Activated CD4-positive, alpha-beta T cell treated with anti-CD3 and anti-CD28 coated beads for 36 hours (primary cell): ENCODE measurements at regions not wholly inside any gene's neighbourhood (a gene's known extent, or its start where the extent isn't known, plus 50 kb on each side); places are given as distances from the start of the nearest gene placed in this dataset.
"Not testable (repeated sequence)": the region's sequence is repeated elsewhere in the genome, so short reads cannot be mapped to it uniquely, and the experiment has no call there.

Source experiments
- ATAC-seq: fragments of 200-7000 bp; cut with Tn5 transposase; one replicate; pipeline ENCODE4 v1.10.0; 2021; ENCODE audit warnings: mild to moderate bottlenecking, moderate library complexity
- CTCF ChIA-PET: fragments of 350-600 bp; sonication (Branson Sonifier 250); formaldehyde crosslinking; loops from one replicate; lab custom pipeline; 2021; ENCODE audit warnings: antibody characterized with exemption; lab: Charles Lee
- POLR2A ChIA-PET: fragments of 350-600 bp; sonication (Branson Sonifier 250); formaldehyde crosslinking; loops from one replicate; lab custom pipeline; 2021; ENCODE audit warnings: antibody characterized with exemption, inconsistent platforms; lab: Charles Lee
- DNase-seq: peaks from one replicate; pipeline ENCODE4 v3.0.0-alpha.2; 2020
- H3K27ac Mint-ChIP-seq: one replicate; pipeline ENCODE4 v1.8.0; 2021; ENCODE audit warnings: mixed read lengths
- H3K27me3 Mint-ChIP-seq: one replicate; pipeline ENCODE4 v1.8.0; 2021; ENCODE audit warnings: mixed read lengths
- H3K36me3 Mint-ChIP-seq: one replicate; pipeline ENCODE4 v1.8.0; 2021; ENCODE audit warnings: low read depth, mixed read lengths
- H3K4me1 Mint-ChIP-seq: one replicate; pipeline ENCODE4 v1.8.0; 2021; ENCODE audit warnings: mixed read lengths
- H3K4me3 Mint-ChIP-seq: one replicate; pipeline ENCODE4 v1.8.0; 2021; ENCODE audit warnings: mild to moderate bottlenecking, moderate library complexity, mixed read lengths
- H3K9me3 Mint-ChIP-seq: one replicate; pipeline ENCODE4 v1.8.0; 2021; ENCODE audit warnings: low read depth, mixed read lengths
- intact Hi-C, 2 experiments: fragments of 100-400 bp; cut with DNase I in 1 of 2; cut with micrococcal nuclease in 1 of 2; formaldehyde crosslinking; loops; one replicate each; pipeline versions ENCODE4 v1.14.2 to v1.15.1; 2022 to 2024; cut with DNase I, micrococcal nuclease

DNA sequence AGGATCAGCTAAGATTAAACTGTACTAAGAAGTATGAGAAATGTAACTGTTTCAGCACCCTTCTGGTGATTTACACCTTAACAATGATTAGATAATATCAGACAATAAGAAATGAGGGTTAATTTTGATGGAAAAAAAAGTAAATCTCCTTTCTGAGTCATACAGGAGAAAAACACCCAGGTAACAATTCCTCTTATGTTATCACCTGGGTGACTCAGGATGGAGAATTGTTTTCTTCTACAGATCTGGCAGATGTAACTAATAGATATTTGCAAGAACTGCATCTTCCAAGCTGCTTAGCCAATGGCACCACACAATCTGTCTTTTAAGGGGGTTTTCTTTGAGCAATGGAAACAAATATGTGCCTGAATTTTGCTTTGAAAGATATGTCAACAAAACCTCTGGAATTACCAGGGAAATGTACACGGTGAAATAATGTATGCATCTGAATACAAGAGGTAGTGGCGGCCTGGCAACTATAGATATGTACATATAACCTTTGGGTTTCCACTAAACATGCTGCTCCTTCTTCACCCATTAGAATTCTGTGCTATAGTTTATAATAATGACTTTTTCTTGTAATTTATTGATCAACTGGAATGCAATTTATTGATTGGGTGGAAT lies 407.9 kb downstream of the CPS1 start:
- DNase-seq, result no peak
- H3K27ac Mint-ChIP-seq, result no peak overlapping the region
- H3K27me3 Mint-ChIP-seq, result no peaks in the 10 kb centered on the region
- intact Hi-C loops, result no loop called here
- ChIA-PET CTCF (no interaction called here), POLR2A (no interaction called here)
- no peaks in the 10 kb centered on the region for H3K36me3 Mint-ChIP-seq
- H3K4me3 Mint-ChIP-seq, result no peak overlapping the region
- no peaks in the 10 kb centered on the region for H3K9me3 Mint-ChIP-seq
- no peaks in the 10 kb centered on the region for H3K4me1 Mint-ChIP-seq
- ATAC-seq, result no peak

GRCh38 chr2:210965472-210965871 lies 409.1 kb downstream of the CPS1 start:
- ChIA-PET CTCF (no interaction called here), POLR2A (no interaction called here)
- Mint-ChIP-seq H3K4me1 (no peaks in the 10 kb centered on the region), H3K27me3 (no peaks in the 10 kb centered on the region), H3K27ac (no peak overlapping the region), H3K9me3 (no peaks in the 10 kb centered on the region), H3K4me3 (no peak overlapping the region), H3K36me3 (no peaks in the 10 kb centered on the region)
- no peak for DNase-seq
- no peak for ATAC-seq
- intact Hi-C loops, result no loop called here

DNA sequence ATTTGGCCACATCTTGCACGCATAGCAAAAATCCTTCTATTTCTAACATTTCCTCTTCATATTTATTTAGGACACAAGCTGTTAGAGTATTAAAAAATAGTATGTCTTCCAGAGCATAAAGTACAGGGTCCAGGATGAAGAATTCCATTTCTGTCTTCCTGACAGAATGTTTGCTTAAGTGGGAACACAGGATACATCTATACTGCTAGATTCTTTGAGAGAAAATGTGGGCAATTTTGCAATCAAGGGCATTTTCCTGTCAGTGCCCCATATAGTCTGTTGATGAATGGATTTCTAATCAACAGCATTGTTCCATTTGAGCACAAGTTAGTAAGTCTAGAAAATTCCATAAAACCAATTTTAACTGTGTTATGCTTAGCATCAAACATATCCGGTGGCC lies 409.9 kb downstream of the CPS1 start:
- Mint-ChIP-seq H3K9me3 (no peaks in the 10 kb centered on the region), H3K36me3 (no peaks in the 10 kb centered on the region), H3K4me1 (no peaks in the 10 kb centered on the region), H3K4me3 (no peak overlapping the region), H3K27ac (no peak overlapping the region), H3K27me3 (no peaks in the 10 kb centered on the region)
- ATAC-seq (no peak), DNase-seq (no peak)
- POLR2A ChIA-PET, result no interaction called here
- intact Hi-C loops, result no loop called here
- CTCF ChIA-PET, result no interaction called here

- peaks cover 2% of the 10 kb centered on the region for H3K9me3 Mint-ChIP-seq
- no peak overlapping the region for H3K4me3 Mint-ChIP-seq
- H3K27me3 Mint-ChIP-seq, result no peaks in the 10 kb centered on the region
- CTCF ChIA-PET, result no interaction called here
- intact Hi-C loops, result no loop called here
- no peak for ATAC-seq
- DNase-seq, result no peak
- no peaks in the 10 kb centered on the region for H3K36me3 Mint-ChIP-seq
- no peaks in the 10 kb centered on the region for H3K4me1 Mint-ChIP-seq
- POLR2A ChIA-PET, result no interaction called here
- no peak overlapping the region for H3K27ac Mint-ChIP-seq
These were observed 415.0 kb downstream of the CPS1 start for GRCh38 chr2:210971431-210971830.

GRCh38 chr2:210986806-210987205 lies 430.4 kb downstream of the CPS1 start:
- H3K27me3 Mint-ChIP-seq, H3K4me1 Mint-ChIP-seq, intact Hi-C loops, H3K4me3 Mint-ChIP-seq, H3K36me3 Mint-ChIP-seq, ATAC-seq, CTCF ChIA-PET, POLR2A ChIA-PET, H3K27ac Mint-ChIP-seq, DNase-seq, H3K9me3 Mint-ChIP-seq: not testable (repeated sequence)

GRCh38 chr2:210991107-210991506 lies 434.7 kb downstream of the CPS1 start:
- Mint-ChIP-seq H3K4me3 (no peak overlapping the region), H3K9me3 (peaks cover 13% of the 10 kb centered on the region), H3K4me1 (no peaks in the 10 kb centered on the region), H3K27ac (no peak overlapping the region), H3K36me3 (no peaks in the 10 kb centered on the region), H3K27me3 (no peaks in the 10 kb centered on the region)
- ChIA-PET CTCF (interaction anchor here (1.8 kb wide), 1 partner anchor 16 kb away, joined by 3 read pairs; no protein-coding TSS in a partner anchor), POLR2A (no interaction called here)
- intact Hi-C loops, result no loop called here
- ATAC-seq (no peak), DNase-seq (no peak)

DNA sequence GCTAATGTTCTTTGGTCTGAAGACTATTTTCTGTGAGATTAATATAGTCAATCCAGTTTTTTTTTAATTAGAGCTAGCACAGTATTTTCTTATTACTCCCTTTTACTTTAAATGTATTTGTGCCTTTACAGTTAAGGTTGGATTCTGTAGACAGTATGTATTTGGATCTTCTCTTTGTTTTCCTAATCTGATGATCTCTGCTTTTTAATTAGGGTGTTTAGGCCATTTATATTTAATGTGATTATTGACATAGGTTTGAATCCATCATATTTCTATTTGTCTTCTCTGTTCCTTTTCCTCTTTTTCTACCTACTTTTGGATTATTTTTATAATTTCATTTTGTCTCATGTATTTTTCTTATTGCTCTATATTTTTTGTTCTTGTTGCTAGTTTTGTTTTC lies 437.7 kb downstream of the CPS1 start:
- intact Hi-C loops, result no loop called here
- DNase-seq, result no peak
- H3K9me3 Mint-ChIP-seq, result peaks cover 10% of the 10 kb centered on the region
- ATAC-seq, result no peak
- no peaks in the 10 kb centered on the region for H3K27me3 Mint-ChIP-seq
- ChIA-PET POLR2A (no interaction called here), CTCF (no interaction called here)
- H3K4me3 Mint-ChIP-seq, result no peak overlapping the region
- no peak overlapping the region for H3K27ac Mint-ChIP-seq
- H3K4me1 Mint-ChIP-seq, result no peaks in the 10 kb centered on the region
- no peaks in the 10 kb centered on the region for H3K36me3 Mint-ChIP-seq

- intact Hi-C loops, result no loop called here
- Mint-ChIP-seq H3K36me3 (no peaks in the 10 kb centered on the region), H3K9me3 (peaks cover 10% of the 10 kb centered on the region), H3K27ac (no peak overlapping the region), H3K4me1 (no peaks in the 10 kb centered on the region), H3K4me3 (no peak overlapping the region), H3K27me3 (no peaks in the 10 kb centered on the region)
- POLR2A ChIA-PET, result no interaction called here
- CTCF ChIA-PET, result no interaction called here
- no peak for DNase-seq
- no peak for ATAC-seq
These were observed 441.0 kb downstream of the CPS1 start for GRCh38 chr2:210997373-210997772.

- H3K27me3 Mint-ChIP-seq, result no peaks in the 10 kb centered on the region
- DNase-seq (no peak), ATAC-seq (no peak)
- ChIA-PET CTCF (no interaction called here), POLR2A (no interaction called here)
- no peaks in the 10 kb centered on the region for H3K36me3 Mint-ChIP-seq
- H3K27ac Mint-ChIP-seq, result no peak overlapping the region
- peaks cover 10% of the 10 kb centered on the region for H3K9me3 Mint-ChIP-seq
- H3K4me3 Mint-ChIP-seq, result no peak overlapping the region
- intact Hi-C loops, result no loop called here
- H3K4me1 Mint-ChIP-seq, result no peaks in the 10 kb centered on the region
These were observed 441.9 kb downstream of the CPS1 start for GRCh38 chr2:210998334-210998733.

DNA sequence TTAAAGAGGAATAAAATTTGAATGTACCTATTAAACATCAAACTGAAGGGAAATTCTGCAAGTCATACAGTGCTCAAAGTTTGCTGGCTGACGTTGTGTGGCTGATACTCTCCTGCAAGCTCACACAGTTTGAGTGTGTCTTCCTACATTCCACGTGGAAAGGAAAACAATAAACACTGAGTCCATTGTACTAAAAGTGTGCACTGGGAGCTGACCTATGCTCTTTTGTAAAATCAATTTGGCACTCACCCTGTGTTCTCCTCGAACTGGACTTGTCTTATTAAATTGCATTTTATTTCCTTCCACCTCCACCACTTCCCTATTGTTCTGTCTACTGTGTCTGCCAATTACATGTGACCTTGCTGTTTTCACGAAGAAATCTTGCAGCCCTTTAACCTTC lies 458.0 kb downstream of the CPS1 start:
- DNase-seq (no peak), ATAC-seq (no peak)
- no peaks in the 10 kb centered on the region for H3K27me3 Mint-ChIP-seq
- H3K9me3 Mint-ChIP-seq, result no peaks in the 10 kb centered on the region
- no peak overlapping the region for H3K27ac Mint-ChIP-seq
- CTCF ChIA-PET, result no interaction called here
- POLR2A ChIA-PET, result no interaction called here
- intact Hi-C loops, result no loop called here
- no peak overlapping the region for H3K4me3 Mint-ChIP-seq
- H3K4me1 Mint-ChIP-seq, result no peaks in the 10 kb centered on the region
- no peaks in the 10 kb centered on the region for H3K36me3 Mint-ChIP-seq

- POLR2A ChIA-PET, result no interaction called here
- no peak overlapping the region for H3K4me3 Mint-ChIP-seq
- CTCF ChIA-PET, result no interaction called here
- no peaks in the 10 kb centered on the region for H3K4me1 Mint-ChIP-seq
- no peaks in the 10 kb centered on the region for H3K9me3 Mint-ChIP-seq
- intact Hi-C loops, result no loop called here
- no peaks in the 10 kb centered on the region for H3K27me3 Mint-ChIP-seq
- no peak for ATAC-seq
- H3K27ac Mint-ChIP-seq, result no peak overlapping the region
- DNase-seq, result no peak
- H3K36me3 Mint-ChIP-seq, result no peaks in the 10 kb centered on the region
These were observed 458.5 kb downstream of the CPS1 start for GRCh38 chr2:211014906-211015305.

DNA sequence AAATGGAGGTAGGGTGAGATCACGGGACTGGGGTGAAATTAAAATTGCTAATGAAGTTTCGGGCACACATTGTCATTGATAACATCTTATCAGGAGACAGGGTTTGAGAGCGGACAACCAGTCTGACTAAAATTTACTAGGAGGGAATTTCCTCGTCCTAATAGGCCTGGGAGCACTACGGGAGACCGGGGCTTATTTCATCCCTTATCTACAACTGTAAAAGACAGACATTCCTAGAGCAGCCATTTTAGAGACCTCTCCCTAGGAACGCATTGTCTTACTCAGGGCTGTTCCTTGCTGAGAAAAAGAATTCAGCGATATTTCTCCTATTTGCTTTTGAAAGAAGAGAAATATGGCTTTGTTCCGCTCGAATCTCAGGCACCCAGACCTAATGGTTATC lies 468.7 kb downstream of the CPS1 start:
- H3K4me3 Mint-ChIP-seq, H3K27me3 Mint-ChIP-seq, H3K4me1 Mint-ChIP-seq, POLR2A ChIA-PET, DNase-seq, ATAC-seq, CTCF ChIA-PET, H3K36me3 Mint-ChIP-seq, intact Hi-C loops, H3K27ac Mint-ChIP-seq: not testable (repeated sequence)
- H3K9me3 Mint-ChIP-seq, result peaks cover 27% of the 10 kb centered on the region

GRCh38 chr2:211026109-211026508 lies 469.7 kb downstream of the CPS1 start:
- no peak overlapping the region for H3K27ac Mint-ChIP-seq
- intact Hi-C loops, result no loop called here
- H3K4me1 Mint-ChIP-seq, result no peaks in the 10 kb centered on the region
- no peaks in the 10 kb centered on the region for H3K27me3 Mint-ChIP-seq
- peaks cover 27% of the 10 kb centered on the region for H3K9me3 Mint-ChIP-seq
- DNase-seq, result no peak
- ATAC-seq, result no peak
- no peak overlapping the region for H3K4me3 Mint-ChIP-seq
- ChIA-PET CTCF (no interaction called here), POLR2A (no interaction called here)
- H3K36me3 Mint-ChIP-seq, result no peaks in the 10 kb centered on the region
